PC-9 (cell line): ENCODE measurements at regions not wholly inside any gene's neighbourhood (a gene's known extent, or its start where the extent isn't known, plus 50 kb on each side); places are given as distances from the start of the nearest gene placed in this dataset.

Source experiments
- BruUV-seq: library from RNA; stranded (reverse); fragments of 400-500 nt; replicated peaks from 2 replicates; lab custom pipeline; 2021; lab: Mats Ljungman, UMichigan
- CTCF ChIA-PET: fragments of 300-600 bp; sonication (Branson Sonifier 250); formaldehyde crosslinking; loops from one replicate; lab custom pipeline; 2022; ENCODE audit warnings: antibody characterized with exemption; lab: Charles Lee
- POLR2A ChIA-PET: fragments of 300-600 bp; sonication (Branson Sonifier 250); formaldehyde crosslinking; loops from one replicate; lab custom pipeline; 2022; ENCODE audit warnings: antibody characterized with exemption; ENCODE audit not compliant: unreplicated experiment; lab: Charles Lee
- DNase-seq, 2 experiments: peaks; one replicate each; pipeline versions ENCODE4 v3.0.0 to v3.0.0-alpha.2; 2015 to 2022; ENCODE audit warnings: mixed read lengths in 1 of 2
- H2AFZ ChIP-seq: fragments of 200-600 bp; sonication (generic); 2 replicates; pipeline ENCODE4 v1.8.1; 2017; ENCODE audit warnings: antibody characterized with exemption
- H3F3A ChIP-seq: fragments of 200-600 bp; sonication (generic); 2 replicates; pipeline ENCODE4 v1.8.1; 2017; ENCODE audit warnings: antibody characterized with exemption, mild to moderate bottlenecking, low read depth; ENCODE audit not compliant: insufficient read depth
- H3K27ac ChIP-seq: fragments of 200-600 bp; sonication (generic); 2 replicates; pipeline ENCODE4 v1.6.1; 2016; ENCODE audit warnings: mixed run types
- H3K27me3 ChIP-seq: fragments of 200-600 bp; sonication (generic); 2 replicates; pipeline ENCODE4 v1.6.1; 2016; ENCODE audit warnings: low read depth, mixed run types; ENCODE audit not compliant: insufficient read depth
- H3K36me3 ChIP-seq: fragments of 200-600 bp; sonication (generic); 2 replicates; pipeline ENCODE4 v1.6.1; 2016; ENCODE audit warnings: low read depth, mixed run types
- H3K4me1 ChIP-seq: fragments of 200-600 bp; sonication (generic); replicated peaks from 2 replicates; pipeline ENCODE4 v1.6.1; 2016; ENCODE audit warnings: mixed run types; ENCODE audit not compliant: insufficient read depth
- H3K4me2 ChIP-seq: fragments of 200-600 bp; sonication (generic); 2 replicates; pipeline ENCODE4 v1.6.1; 2017; ENCODE audit warnings: mixed run types
- H3K4me3 ChIP-seq: fragments of 200-600 bp; sonication (generic); 2 replicates; pipeline ENCODE4 v1.6.1; 2016; ENCODE audit warnings: mixed run types
- H3K79me2 ChIP-seq: fragments of 200-600 bp; sonication (generic); 2 replicates; pipeline ENCODE4 v1.6.1; 2017; ENCODE audit warnings: low read depth, mixed run types
- H3K9me2 ChIP-seq: fragments of 200-600 bp; sonication (generic); 2 replicates; pipeline ENCODE4 v1.8.1; 2017; ENCODE audit warnings: mild to moderate bottlenecking; ENCODE audit not compliant: insufficient read depth
- H3K9me3 ChIP-seq: fragments of 200-600 bp; sonication (generic); 2 replicates; pipeline ENCODE4 v1.8.1; 2016; ENCODE audit warnings: low read depth; ENCODE audit not compliant: insufficient read depth
- H4K20me1 ChIP-seq: fragments of 200-600 bp; sonication (generic); 2 replicates; pipeline ENCODE4 v1.8.1; 2017; ENCODE audit not compliant: insufficient read depth
- CTCF ChIP-seq: fragments of 200-600 bp; sonication (generic); conservative IDR thresholded peaks from 2 replicates; pipeline ENCODE4 v1.6.1; 2017; ENCODE audit warnings: mixed run types, antibody characterized with exemption, mild to moderate bottlenecking, moderate library complexity
- EZH2 ChIP-seq: fragments of 200-600 bp; sonication (generic); IDR thresholded peaks from 2 replicates; pipeline ENCODE4 v1.8.0; 2017; ENCODE audit warnings: antibody characterized with exemption, low read depth
- intact Hi-C: fragments of 100-400 bp; cut with micrococcal nuclease; formaldehyde crosslinking; loops from one replicate; pipeline ENCODE4 v1.10.0; 2022; ENCODE audit not compliant: unreplicated experiment

- ChIA-PET POLR2A (no interaction called here), CTCF (no interaction called here)
- no TSS peak for BruUV-seq
Observed at GRCh38 chr10:29751240-29751639, 116.5 kb upstream of the SVIL start.

GRCh38 chr10:29749150-29749549, 114.4 kb upstream of the SVIL start:
- Histone ChIP-seq H3K9me2 (no peaks in the 10 kb centered on the region), H3K9me3 (no peaks in the 10 kb centered on the region), H3K27ac (no peak overlapping the region), H3F3A (0 out of 2 replicates have a peak, but pooled peaks cover 3% of the 10 kb centered on the region), H3K4me2 (no peak overlapping the region), H3K4me3 (no peak overlapping the region), H3K4me1 (no peaks in the 10 kb centered on the region), H4K20me1 (no peaks in the 10 kb centered on the region), H3K79me2 (no peaks in the 10 kb centered on the region), H3K36me3 (no peaks in the 10 kb centered on the region), H3K27me3 (no peaks in the 10 kb centered on the region), H2AFZ (no peak overlapping the region)
- DNase-seq = no peak
- intact Hi-C loops = no loop called here
- no TSS peak for BruUV-seq
- ChIA-PET POLR2A (no interaction called here), CTCF (no interaction called here)
- TF ChIP-seq CTCF = no peak
- no peak for TF ChIP-seq EZH2

More at GRCh38 chr10:29751240-29751639, 116.5 kb upstream of the SVIL start:
- no peak for DNase-seq
- no peak overlapping the region for H3K4me2 ChIP-seq
- H3K27ac ChIP-seq = no peak overlapping the region
- no peaks in the 10 kb centered on the region for H3K9me2 ChIP-seq
- no peaks in the 10 kb centered on the region for H4K20me1 ChIP-seq
- H3K36me3 ChIP-seq = no peaks in the 10 kb centered on the region
- H3K4me3 ChIP-seq = no peak overlapping the region
- intact Hi-C loops = no loop called here
- H3K79me2 ChIP-seq = no peaks in the 10 kb centered on the region
- peaks cover 4% of the 10 kb centered on the region; the same call in 1 of the 2 replicates for H3F3A ChIP-seq
- TF ChIP-seq EZH2 = no peak
- TF ChIP-seq CTCF = no peak
- H2AFZ ChIP-seq = no peak overlapping the region
- H3K9me3 ChIP-seq = no peaks in the 10 kb centered on the region
- H3K4me1 ChIP-seq = no peaks in the 10 kb centered on the region
- no peaks in the 10 kb centered on the region for H3K27me3 ChIP-seq

GRCh38 chr10:29748109-29748650, 113.4 kb upstream of the SVIL start:
- ChIA-PET CTCF (no interaction called here), POLR2A (no interaction called here)
- intact Hi-C loops = no loop called here

More at GRCh38 chr10:29748109-29748650, 113.4 kb upstream of the SVIL start:
- Histone ChIP-seq H4K20me1 (no peaks in the 10 kb centered on the region), H3K4me2 (no peak overlapping the region), H3K4me1 (no peaks in the 10 kb centered on the region), H3K4me3 (no peak overlapping the region), H3K9me2 (no peaks in the 10 kb centered on the region), H3F3A (0 out of 2 replicates have a peak, but pooled peaks cover 3% of the 10 kb centered on the region), H3K36me3 (no peaks in the 10 kb centered on the region), H3K9me3 (no peaks in the 10 kb centered on the region), H3K79me2 (no peaks in the 10 kb centered on the region), H3K27ac (no peak overlapping the region), H2AFZ (no peak overlapping the region), H3K27me3 (no peaks in the 10 kb centered on the region)
- no TSS peak for BruUV-seq
- TF ChIP-seq EZH2 = no peak
- no peak for TF ChIP-seq CTCF
- DNase-seq = no peak
